CD14-positive monocyte (primary cell): ENCODE measurements at regions not wholly inside any gene's neighbourhood (a gene's known extent, or its start where the extent isn't known, plus 50 kb on each side); places are given as distances from the start of the nearest gene placed in this dataset.

ENCODE experiments used
- DNase-seq, 3 donors: peaks; one replicate each; pipeline ENCODE4 v3.0.0-alpha.2; 2011 to 2022
- H2AFZ ChIP-seq: 2 replicates; pipeline ENCODE4 v1.6.0; 2012; ENCODE audit warnings: mild to moderate bottlenecking, low read depth, low read length, inconsistent platforms; ENCODE audit not compliant: insufficient read depth, poor library complexity, severe bottlenecking
- H3K27ac ChIP-seq, 2 donors: 1 replicate in 1 of 2; 2 replicates in 1 of 2; pipeline ENCODE4 v1.5.1; 2012 to 2013; ENCODE audit warnings: low read length in 2 of 2, control low read depth in 1 of 2, inconsistent platforms in 1 of 2, low read depth in 1 of 2, mild to moderate bottlenecking in 1 of 2
- H3K27me3 ChIP-seq, 2 donors: one replicate each; pipeline versions ENCODE4 v1.6.0 to v1.6.1; 2011 to 2013; ENCODE audit warnings: low read length in 2 of 2; ENCODE audit not compliant: control insufficient read depth in 2 of 2, insufficient read depth in 2 of 2
- H3K36me3 ChIP-seq, 2 donors: replicated peaks in 1 of 2; 1 replicate in 1 of 2; 2 replicates in 1 of 2; pipeline versions ENCODE4 v1.5.1 to v1.6.1; 2012 to 2013; ENCODE audit warnings: low read length in 2 of 2, control low read depth in 1 of 2, inconsistent platforms in 1 of 2, mild to moderate bottlenecking in 1 of 2; ENCODE audit not compliant: insufficient read depth in 2 of 2, control insufficient read depth in 1 of 2
- H3K4me1 ChIP-seq, 2 donors: 1 replicate in 1 of 2; 2 replicates in 1 of 2; pipeline versions ENCODE4 v1.5.1 to v1.6.1; 2012 to 2013; ENCODE audit warnings: low read length in 2 of 2, control low read depth in 1 of 2, inconsistent platforms in 1 of 2, mild to moderate bottlenecking in 1 of 2, moderate library complexity in 1 of 2; ENCODE audit not compliant: insufficient read depth in 2 of 2, control insufficient read depth in 1 of 2
- H3K4me2 ChIP-seq: replicated peaks from 2 replicates; pipeline ENCODE3; 2012; ENCODE audit warnings: low read length, moderate library complexity, mild to moderate bottlenecking; ENCODE audit not compliant: poor library complexity, severe bottlenecking; ENCODE audit errors: extremely low read depth
- H3K4me3 ChIP-seq, 3 experiments: fragments of 200-600 bp in 1 of 3; sonication (generic) in 1 of 3; replicated peaks in 1 of 3; 1 replicate in 2 of 3; 2 replicates in 1 of 3; pipeline ENCODE4 v1.5.1; 2011 to 2013; ENCODE audit warnings: low read length in 3 of 3, mild to moderate bottlenecking in 3 of 3, control low read depth in 2 of 3, low read depth in 2 of 3, inconsistent platforms in 1 of 3, moderate library complexity in 1 of 3
- H3K79me2 ChIP-seq: 2 replicates; pipeline ENCODE4 v1.6.0; 2012; ENCODE audit warnings: mild to moderate bottlenecking, control low read depth, inconsistent platforms, low read length, moderate library complexity; ENCODE audit not compliant: insufficient read depth
- H3K9ac ChIP-seq: 2 replicates; pipeline ENCODE4 v1.6.0; 2017; ENCODE audit warnings: low read length, mild to moderate bottlenecking; ENCODE audit not compliant: insufficient read depth, poor library complexity, severe bottlenecking
- H3K9me3 ChIP-seq, 2 donors: replicated peaks in 1 of 2; 1 replicate in 1 of 2; 2 replicates in 1 of 2; pipeline versions ENCODE4 v1.5.1 to v1.6.1; 2012 to 2013; ENCODE audit warnings: low read length in 2 of 2, control low read depth in 1 of 2; ENCODE audit not compliant: control insufficient read depth in 1 of 2, insufficient read depth in 1 of 2
- H4K20me1 ChIP-seq: 2 replicates; pipeline ENCODE4 v1.6.0; 2012; ENCODE audit warnings: mild to moderate bottlenecking, low read length, control low read depth, moderate library complexity; ENCODE audit not compliant: insufficient read depth
- H3K27ac Mint-ChIP-seq, 7 donors: one replicate each; pipeline ENCODE4 v1.8.0; 2020; ENCODE audit warnings: mild to moderate bottlenecking in 7 of 7, mixed read lengths in 7 of 7, moderate library complexity in 6 of 7, inconsistent platforms in 2 of 7
- H3K27me3 Mint-ChIP-seq, 3 donors: one replicate each; pipeline ENCODE4 v1.8.0; 2021 to 2022; ENCODE audit warnings: low read depth in 3 of 3, mild to moderate bottlenecking in 3 of 3, mixed read lengths in 3 of 3, moderate library complexity in 3 of 3, inconsistent platforms in 1 of 3
- H3K36me3 Mint-ChIP-seq, 2 donors: one replicate each; pipeline ENCODE4 v1.8.0; 2020; ENCODE audit warnings: mixed read lengths in 2 of 2, inconsistent platforms in 1 of 2, mild to moderate bottlenecking in 1 of 2
- H3K4me1 Mint-ChIP-seq: one replicate; pipeline ENCODE4 v1.8.0; 2020; ENCODE audit warnings: mild to moderate bottlenecking, mixed read lengths
- H3K4me3 Mint-ChIP-seq, 2 donors: one replicate each; pipeline ENCODE4 v1.8.0; 2020; ENCODE audit warnings: mild to moderate bottlenecking in 2 of 2, mixed read lengths in 2 of 2, moderate library complexity in 1 of 2
- H3K9me3 Mint-ChIP-seq, 7 donors: one replicate each; pipeline ENCODE4 v1.8.0; 2020 to 2022; ENCODE audit warnings: mixed read lengths in 7 of 7, mild to moderate bottlenecking in 6 of 7, moderate library complexity in 6 of 7, inconsistent platforms in 2 of 7
- WGBS: methylation state at CpG from one replicate; pipeline ENCODE4 v1.1.5; 2013; ENCODE audit warnings: missing lambda C conversion rate; ENCODE audit not compliant: insufficient coverage; 5-methylcytosine and 5-hydroxymethylcytosine counted together
- intact Hi-C, 2 donors: fragments of 100-400 bp; cut with micrococcal nuclease; formaldehyde crosslinking; loops; one replicate each; pipeline versions ENCODE4 v1.15.0 to v1.15.1; 2023
- TF ChIP-seq, protein P1 (sequence below): fragments of 200-600 bp; IDR thresholded peaks from one replicate; pipeline ENCODE4 v1.8.0; 2022; ENCODE audit warnings: antibody characterized with exemption, mild to moderate bottlenecking

DNA sequence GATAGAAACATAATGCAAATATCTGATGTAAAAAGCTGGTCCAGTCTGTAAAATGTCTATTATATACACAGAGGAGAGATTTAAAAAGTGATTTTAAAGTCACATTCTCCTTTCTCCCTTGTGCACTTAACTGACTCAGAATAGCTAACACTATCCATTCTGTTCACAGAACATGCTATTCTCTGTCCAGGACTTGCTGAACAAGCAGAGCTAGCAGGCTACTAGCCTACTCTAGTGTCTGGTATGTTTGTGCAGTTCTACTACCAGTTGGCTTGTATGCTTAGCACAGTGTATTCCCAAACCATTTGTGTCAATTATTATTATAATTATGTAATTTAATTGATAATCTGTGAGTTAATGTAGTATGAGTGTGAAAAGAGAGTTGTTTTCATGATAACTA is 161.7 kb upstream of the NUDT12 start:
- no peaks in the 10 kb centered on the region for H3K36me3 Mint-ChIP-seq

DNA sequence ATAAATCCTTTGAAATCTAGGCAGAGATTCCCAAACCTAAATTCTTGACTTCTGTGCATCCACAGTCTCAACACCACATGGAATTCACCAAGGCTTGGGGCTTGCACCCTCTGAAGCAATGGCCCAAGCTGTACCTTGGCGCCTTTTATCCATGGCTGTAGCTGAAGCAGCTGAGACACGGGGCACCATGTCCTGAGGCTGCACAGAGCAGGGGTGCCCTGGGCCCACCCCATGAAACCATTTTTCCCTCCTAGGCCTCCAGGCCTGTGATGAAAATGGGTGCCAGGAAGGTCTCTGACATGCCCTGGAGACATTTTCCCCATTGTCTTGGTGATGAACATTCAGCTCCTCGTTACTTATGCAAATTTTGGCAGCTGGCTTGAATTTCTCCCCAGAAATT is 158.6 kb upstream of the NUDT12 start:
- 100% methylated on average over 1 of the region's 3 CpGs for WGBS
- Mint-ChIP-seq H3K4me1 (no peaks in the 10 kb centered on the region), H3K27ac (no peak overlapping the region)

More for the DNA sequence above, 161.7 kb upstream of the NUDT12 start:
- DNase-seq, result no peak
- Histone ChIP-seq H3K4me2 (no peak overlapping the region), H3K4me3 (no peak overlapping the region), H3K9me3 (peaks cover 13 to 17% of the 10 kb centered on the region in 2 donors), H3K4me1 (no peaks in the 10 kb centered on the region), H3K79me2 (no peaks in the 10 kb centered on the region), H3K9ac (no peak overlapping the region), H4K20me1 (no peaks in the 10 kb centered on the region), H3K27ac (no peak overlapping the region), H3K36me3 (no peaks in the 10 kb centered on the region), H2AFZ (no peak overlapping the region), H3K27me3 (no peaks in the 10 kb centered on the region)
- no peak overlapping the region for H3K27ac Mint-ChIP-seq
- H3K4me1 Mint-ChIP-seq, result no peaks in the 10 kb centered on the region
- intact Hi-C loops, result no loop called here
- TF ChIP-seq, protein P1, sequence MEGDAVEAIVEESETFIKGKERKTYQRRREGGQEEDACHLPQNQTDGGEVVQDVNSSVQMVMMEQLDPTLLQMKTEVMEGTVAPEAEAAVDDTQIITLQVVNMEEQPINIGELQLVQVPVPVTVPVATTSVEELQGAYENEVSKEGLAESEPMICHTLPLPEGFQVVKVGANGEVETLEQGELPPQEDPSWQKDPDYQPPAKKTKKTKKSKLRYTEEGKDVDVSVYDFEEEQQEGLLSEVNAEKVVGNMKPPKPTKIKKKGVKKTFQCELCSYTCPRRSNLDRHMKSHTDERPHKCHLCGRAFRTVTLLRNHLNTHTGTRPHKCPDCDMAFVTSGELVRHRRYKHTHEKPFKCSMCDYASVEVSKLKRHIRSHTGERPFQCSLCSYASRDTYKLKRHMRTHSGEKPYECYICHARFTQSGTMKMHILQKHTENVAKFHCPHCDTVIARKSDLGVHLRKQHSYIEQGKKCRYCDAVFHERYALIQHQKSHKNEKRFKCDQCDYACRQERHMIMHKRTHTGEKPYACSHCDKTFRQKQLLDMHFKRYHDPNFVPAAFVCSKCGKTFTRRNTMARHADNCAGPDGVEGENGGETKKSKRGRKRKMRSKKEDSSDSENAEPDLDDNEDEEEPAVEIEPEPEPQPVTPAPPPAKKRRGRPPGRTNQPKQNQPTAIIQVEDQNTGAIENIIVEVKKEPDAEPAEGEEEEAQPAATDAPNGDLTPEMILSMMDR, result no peak
- H3K9me3 Mint-ChIP-seq, result peaks cover 11 to 32% (median 21%) of the 10 kb centered on the region in 7 donors
- no peak overlapping the region for H3K4me3 Mint-ChIP-seq
- peaks cover 0 to 1% (median 0%) of the 10 kb centered on the region in 3 donors for H3K27me3 Mint-ChIP-seq

More for the DNA sequence above, 158.6 kb upstream of the NUDT12 start:
- Histone ChIP-seq H3K9me3 (peaks cover 13 to 17% of the 10 kb centered on the region in 2 donors), H3K79me2 (no peaks in the 10 kb centered on the region), H3K36me3 (no peaks in the 10 kb centered on the region), H3K4me3 (no peak overlapping the region), H3K4me2 (no peak overlapping the region), H3K4me1 (no peaks in the 10 kb centered on the region), H3K27me3 (no peaks in the 10 kb centered on the region), H4K20me1 (no peaks in the 10 kb centered on the region), H3K9ac (no peak overlapping the region), H2AFZ (no peak overlapping the region), H3K27ac (no peak overlapping the region)
- no peak for DNase-seq
- Mint-ChIP-seq H3K4me3 (no peak overlapping the region), H3K27me3 (peaks cover 0 to 2% (median 1%) of the 10 kb centered on the region in 3 donors), H3K36me3 (no peaks in the 10 kb centered on the region), H3K9me3 (peaks cover 11 to 31% (median 23%) of the 10 kb centered on the region in 7 donors)
- TF ChIP-seq, protein P1, result no peak
- intact Hi-C loops, result no loop called here
